BLaER1 treated with 17β-estradiol and CSF1 and Interleukin-3, amounts not matched to agents 10 nM and 100 nM (cell line): ENCODE measurements at regions not wholly inside any gene's neighbourhood (a gene's known extent, or its start where the extent isn't known, plus 50 kb on each side); places are given as distances from the start of the nearest gene placed in this dataset.

Source experiments
- H3K27ac ChIP-seq, 11 experiments: shearing (Covaris generic); formaldehyde crosslinking; 2 replicates each; pipeline ENCODE4 v1.8.1; 2022
- H3K27me3 ChIP-seq, 11 experiments: shearing (Covaris generic); formaldehyde crosslinking; 2 replicates each; pipeline ENCODE4 v1.8.1; 2022
- H3K36me3 ChIP-seq, 11 experiments: shearing (Covaris generic); formaldehyde crosslinking; 2 replicates each; pipeline ENCODE4 v1.8.1; 2022
- H3K4me1 ChIP-seq, 10 experiments: shearing (Covaris generic); formaldehyde crosslinking; 2 replicates each; pipeline ENCODE4 v1.8.1; 2022
- H3K4me2 ChIP-seq, 11 experiments: shearing (Covaris generic); formaldehyde crosslinking; 2 replicates each; pipeline ENCODE4 v1.8.1; 2022
- H3K4me3 ChIP-seq, 10 experiments: shearing (Covaris generic); formaldehyde crosslinking; 2 replicates each; pipeline ENCODE4 v1.8.1; 2022
- H3K9ac ChIP-seq, 11 experiments: shearing (Covaris generic); formaldehyde crosslinking; 2 replicates each; pipeline ENCODE4 v1.8.1; 2022
- H3K9me3 ChIP-seq, 11 experiments: shearing (Covaris generic); formaldehyde crosslinking; replicated peaks in 1 of 11; 2 replicates each; pipeline ENCODE4 v1.8.1; 2022
- H4K20me1 ChIP-seq, 11 experiments: shearing (Covaris generic); formaldehyde crosslinking; 2 replicates each; pipeline ENCODE4 v1.8.1; 2022
- Cebpa-rat ChIP-seq, 11 experiments: shearing (Covaris generic); IDR thresholded peaks; 2 replicates each; pipeline ENCODE4 v1.8.1; 2022

GRCh38 chr2:181364492-181365170 lies 92.6 kb upstream of the ITGA4 start:
- Histone ChIP-seq H3K27me3 (no peaks in the 10 kb centered on the region), H3K9ac (no peak overlapping the region), H3K36me3 (no peaks in the 10 kb centered on the region), H3K9me3 (no peaks in the 10 kb centered on the region), H3K27ac (no peak overlapping the region), H4K20me1 (no peaks in the 10 kb centered on the region), H3K4me2 (no peak overlapping the region), H3K4me1 (peaks cover 0 to 16% (median 9%) of the 10 kb centered on the region in 10 experiments; a peak in 14 of 20 replicates), H3K4me3 (no peak overlapping the region)
- no peak for TF ChIP-seq Cebpa-rat (IDR thresholded peaks at IDR 0.05)

DNA sequence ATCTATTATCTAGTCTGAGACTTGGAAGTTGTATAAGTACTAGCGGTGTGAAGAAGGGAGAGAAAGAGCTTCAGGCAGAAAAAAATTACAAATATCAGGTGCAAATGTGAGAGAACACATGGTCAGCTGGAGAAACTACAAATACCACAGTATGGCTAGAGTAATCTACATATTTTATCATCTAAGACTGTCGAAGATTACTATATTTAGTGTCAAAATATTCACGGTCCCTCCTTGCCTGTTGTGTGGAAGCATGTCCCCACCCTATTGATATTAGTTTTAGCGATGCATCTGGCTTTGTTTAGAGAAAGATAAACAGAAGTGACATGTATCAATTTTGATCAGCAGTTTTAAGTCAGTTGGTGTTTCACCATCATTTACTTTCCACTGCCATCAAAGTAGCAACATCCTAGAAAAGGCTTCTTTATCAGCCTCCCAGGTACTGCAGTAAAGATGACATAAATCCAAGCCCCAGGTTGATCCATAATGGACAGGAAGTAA lies 90.5 kb upstream of the ITGA4 start:
- Histone ChIP-seq H3K4me2 (no peak overlapping the region), H3K9me3 (0 out of 22 replicates have a peak, but pooled peaks cover 0 to 3% (median 0%) of the 10 kb centered on the region in 11 experiments), H3K9ac (no peak overlapping the region), H3K27me3 (no peaks in the 10 kb centered on the region), H4K20me1 (no peaks in the 10 kb centered on the region), H3K27ac (no peak overlapping the region), H3K4me1 (peaks cover 6 to 25% (median 15%) of the 10 kb centered on the region in 10 experiments; a peak in 18 of 20 replicates), H3K36me3 (no peaks in the 10 kb centered on the region), H3K4me3 (no peak overlapping the region)
- no peak for TF ChIP-seq Cebpa-rat (IDR thresholded peaks at IDR 0.05)

DNA sequence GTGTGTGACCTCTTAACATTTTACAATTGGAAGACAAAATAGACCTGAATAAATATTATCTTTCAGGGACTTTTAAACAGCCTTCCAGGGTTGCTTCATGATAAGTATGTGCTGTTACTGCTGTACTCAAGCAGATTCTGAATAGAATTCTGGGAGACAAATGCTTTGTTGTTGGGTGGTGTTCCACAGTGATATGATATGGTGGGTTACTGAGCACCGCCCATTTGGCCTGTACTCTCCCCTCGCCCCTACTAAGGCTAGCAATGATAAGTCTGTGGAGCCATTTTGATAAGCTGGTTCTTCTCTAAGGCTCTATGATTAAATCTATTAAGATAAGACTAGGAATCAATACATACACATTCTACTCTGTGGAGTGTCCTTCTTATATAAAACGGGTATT lies 89.8 kb upstream of the ITGA4 start:
- H4K20me1 ChIP-seq, result no peaks in the 10 kb centered on the region
- peaks cover 10 to 29% (median 21%) of the 10 kb centered on the region in 10 experiments; a peak in 19 of 20 replicates for H3K4me1 ChIP-seq
- no peak overlapping the region for H3K4me2 ChIP-seq
- TF ChIP-seq Cebpa-rat (IDR thresholded peaks at IDR 0.05), result no peak
- H3K27me3 ChIP-seq, result no peaks in the 10 kb centered on the region
- 0 out of 22 replicates have a peak, but pooled peaks cover 0 to 3% (median 0%) of the 10 kb centered on the region in 11 experiments for H3K9me3 ChIP-seq
- no peak overlapping the region for H3K4me3 ChIP-seq
- H3K27ac ChIP-seq, result no peak overlapping the region
- no peak overlapping the region for H3K9ac ChIP-seq
- no peaks in the 10 kb centered on the region for H3K36me3 ChIP-seq

DNA sequence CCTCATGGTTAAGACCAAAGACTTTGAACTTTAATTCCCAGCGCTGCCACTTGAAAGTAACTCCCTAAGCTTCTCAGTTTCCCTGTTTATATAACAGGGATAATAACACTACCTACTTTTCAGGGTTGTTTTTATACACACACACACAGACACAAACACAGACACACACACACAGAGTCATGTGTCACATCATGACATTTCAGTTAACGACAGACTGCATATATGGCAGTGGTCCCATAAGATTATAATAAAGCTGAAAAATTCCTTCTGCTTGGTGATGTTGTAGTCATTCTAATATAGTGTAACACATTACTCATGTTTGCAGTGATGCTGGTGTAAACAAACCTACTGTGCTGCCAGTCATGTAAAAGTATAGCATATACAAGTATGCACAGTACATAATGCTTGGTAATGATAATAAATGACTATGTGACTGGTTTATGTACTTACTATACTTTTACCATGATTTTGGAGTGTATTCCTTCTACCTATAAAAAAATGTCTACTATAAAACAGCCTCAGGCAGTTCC lies 89.2 kb upstream of the ITGA4 start:
- no peak overlapping the region for H3K9ac ChIP-seq
- no peak overlapping the region for H3K4me2 ChIP-seq
- no peaks in the 10 kb centered on the region for H3K27me3 ChIP-seq
- H3K36me3 ChIP-seq, result no peaks in the 10 kb centered on the region
- TF ChIP-seq Cebpa-rat (IDR thresholded peaks at IDR 0.05), result no peak
- peaks cover 13 to 28% (median 20%) of the 10 kb centered on the region in 10 experiments; a peak in 19 of 20 replicates for H3K4me1 ChIP-seq
- H3K4me3 ChIP-seq, result no peak overlapping the region
- H4K20me1 ChIP-seq, result no peaks in the 10 kb centered on the region
- H3K9me3 ChIP-seq, result 0 out of 22 replicates have a peak, but pooled peaks cover 0 to 3% (median 0%) of the 10 kb centered on the region in 11 experiments
- H3K27ac ChIP-seq, result no peak overlapping the region

- H3K4me2 ChIP-seq, result no peak overlapping the region
Measured at GRCh38 chr2:181370126-181370525, 87.1 kb upstream of the ITGA4 start.

DNA sequence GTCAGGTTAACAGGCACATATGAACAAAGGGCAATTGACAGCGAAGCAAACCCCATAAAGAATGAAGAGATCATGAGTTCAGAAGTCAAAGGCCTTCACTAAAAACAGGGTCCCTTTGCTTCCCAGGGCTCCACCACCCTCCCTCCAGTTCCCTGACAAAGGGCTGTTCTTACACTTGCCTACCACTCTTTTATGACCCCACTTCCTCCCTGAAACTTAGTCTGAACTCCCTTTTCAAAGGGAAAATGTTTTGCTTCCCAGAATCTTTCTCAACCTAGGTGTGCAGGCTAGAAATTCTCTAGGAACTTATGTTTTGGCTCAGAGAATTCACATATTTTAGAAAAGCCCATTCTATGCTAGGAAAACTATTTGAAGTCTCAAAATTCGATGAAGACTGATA lies 86.0 kb upstream of the ITGA4 start:
- Histone ChIP-seq H3K9me3 (peaks cover 0 to 4% (median 0%) of the 10 kb centered on the region in 11 experiments; a peak in 5 of 22 replicates), H3K4me2 (peak overlapping the region in 9 of 11 experiments; percentile 12 to 73 (median 37); a peak in 11 of 22 replicates), H3K27ac (no peak overlapping the region), H3K4me3 (no peak overlapping the region), H3K27me3 (no peaks in the 10 kb centered on the region), H4K20me1 (no peaks in the 10 kb centered on the region), H3K36me3 (no peaks in the 10 kb centered on the region), H3K4me1 (peaks cover 20 to 36% (median 33%) of the 10 kb centered on the region in 10 experiments; a peak in 19 of 20 replicates), H3K9ac (no peak overlapping the region)
- TF ChIP-seq Cebpa-rat (IDR thresholded peaks at IDR 0.05), result no peak

More at GRCh38 chr2:181370126-181370525, 87.1 kb upstream of the ITGA4 start:
- Histone ChIP-seq H3K4me1 (peaks cover 19 to 26% (median 24%) of the 10 kb centered on the region in 10 experiments; a peak in 19 of 20 replicates), H3K9ac (no peak overlapping the region), H3K27me3 (no peaks in the 10 kb centered on the region), H3K27ac (no peak overlapping the region), H3K4me3 (no peak overlapping the region), H4K20me1 (no peaks in the 10 kb centered on the region), H3K36me3 (no peaks in the 10 kb centered on the region), H3K9me3 (peaks cover 0 to 4% (median 0%) of the 10 kb centered on the region in 11 experiments; a peak in 1 of 22 replicates)
- TF ChIP-seq Cebpa-rat (IDR thresholded peaks at IDR 0.05), result no peak

DNA sequence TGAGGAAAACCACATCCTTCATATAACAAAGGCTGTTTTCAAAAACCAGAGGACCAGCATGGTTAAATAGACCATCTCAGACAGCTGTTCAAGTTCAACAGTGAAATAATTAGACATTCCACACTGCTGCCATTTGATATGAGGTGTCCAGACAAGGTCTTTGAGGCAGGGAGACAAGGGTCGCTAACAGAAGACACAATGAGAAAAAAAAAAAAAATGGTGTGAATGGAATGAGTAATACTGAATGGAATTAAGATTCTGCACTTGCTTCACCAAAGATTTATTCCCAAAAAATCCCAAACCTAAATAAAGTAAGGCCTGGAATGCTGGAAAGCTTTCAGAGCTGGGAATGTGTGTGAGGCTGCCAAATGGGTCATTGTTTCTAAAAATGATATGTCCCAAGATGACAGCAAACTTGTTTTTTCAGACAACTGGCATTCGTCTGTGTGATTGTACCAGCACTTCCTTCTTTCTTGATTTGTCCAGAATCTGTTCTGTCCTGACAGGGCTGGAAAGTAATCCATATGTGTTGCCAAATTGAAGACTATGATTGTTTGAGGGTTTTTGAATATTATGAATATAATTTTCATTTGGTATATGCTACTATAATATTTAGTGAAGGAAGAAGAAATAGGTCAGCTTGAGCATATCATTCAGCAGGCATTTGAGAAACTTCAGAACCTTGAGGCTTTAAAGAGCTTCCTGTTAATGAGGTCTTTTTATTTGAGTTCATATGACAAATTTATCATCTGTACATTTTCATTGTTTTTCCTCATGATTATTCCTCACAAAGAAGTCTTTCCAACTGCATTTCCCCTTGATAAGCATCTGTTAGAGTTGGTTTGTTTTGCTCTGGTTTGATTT lies 85.2 kb upstream of the ITGA4 start:
- no peaks in the 10 kb centered on the region for H3K27me3 ChIP-seq
- no peaks in the 10 kb centered on the region for H3K36me3 ChIP-seq
- H3K4me2 ChIP-seq, result peak overlapping the region; percentile 3 to 73 (median 31); a peak in 18 of 22 replicates
- peaks cover 0 to 10% (median 4%) of the 10 kb centered on the region in 11 experiments; a peak in 6 of 22 replicates for H3K9me3 ChIP-seq
- no peak overlapping the region for H3K9ac ChIP-seq
- no peak overlapping the region for H3K27ac ChIP-seq
- no peaks in the 10 kb centered on the region for H4K20me1 ChIP-seq
- TF ChIP-seq Cebpa-rat (IDR thresholded peaks at IDR 0.05), result no peak
- peaks cover 25 to 41% (median 39%) of the 10 kb centered on the region in 10 experiments for H3K4me1 ChIP-seq
- no peak overlapping the region for H3K4me3 ChIP-seq

DNA sequence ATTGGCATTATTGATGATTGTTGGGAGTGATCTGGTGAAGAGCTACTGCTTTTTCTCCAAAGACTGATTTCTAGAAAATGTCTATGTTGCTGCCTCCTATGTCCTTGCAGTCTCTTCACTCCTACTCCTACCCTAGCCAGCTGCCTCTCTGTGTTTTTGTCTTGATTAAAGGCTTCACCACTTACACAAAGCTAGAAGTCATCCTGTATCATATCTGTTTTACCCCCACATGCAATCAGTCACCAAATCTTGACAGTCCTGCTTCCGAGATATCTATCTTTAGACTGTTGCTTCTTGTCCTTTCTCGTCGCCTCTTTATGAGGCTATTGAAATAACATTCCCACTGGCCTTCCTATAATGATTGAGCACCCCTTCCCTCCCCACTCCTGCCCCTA lies 84.5 kb upstream of the ITGA4 start:
- peaks cover 0 to 10% (median 4%) of the 10 kb centered on the region in 11 experiments; a peak in 6 of 22 replicates for H3K9me3 ChIP-seq
- H3K4me3 ChIP-seq, result no peak overlapping the region
- peak overlapping the region in 8 of 11 experiments; percentile 1 to 73 (median 32); a peak in 10 of 22 replicates for H3K4me2 ChIP-seq
- no peaks in the 10 kb centered on the region for H3K27me3 ChIP-seq
- no peak for TF ChIP-seq Cebpa-rat (IDR thresholded peaks at IDR 0.05)
- no peaks in the 10 kb centered on the region for H4K20me1 ChIP-seq
- no peak overlapping the region for H3K27ac ChIP-seq
- H3K9ac ChIP-seq, result no peak overlapping the region
- H3K36me3 ChIP-seq, result no peaks in the 10 kb centered on the region
- peaks cover 25 to 41% (median 39%) of the 10 kb centered on the region in 10 experiments for H3K4me1 ChIP-seq
